ENCODE measurements at regions not wholly inside any gene's neighbourhood (a gene's known extent, or its start where the extent isn't known, plus 50 kb on each side); places are given as distances from the start of the nearest gene placed in this dataset.
A peak's percentile ranks its signal among the peaks of the same experiment; 100 is the strongest.

GRCh38 chr5:124902097-124902821 is 155.8 kb upstream of the ZNF608 start:
- H3K4me1 Mint-ChIP-seq: peaks cover 40% of the 10 kb centered on the region
- DNase-seq (peak; percentile 37), ATAC-seq (ENCODE audit: low read depth) (peak; percentile 98)
- no peaks in the 10 kb centered on the region for H3K36me3 Mint-ChIP-seq (ENCODE audit: low read depth)
- peak overlapping the region; percentile 88 for H3K27ac Mint-ChIP-seq
- ChIA-PET CTCF (no interaction called here), POLR2A (interaction anchor here (0.6 to 3.6 kb wide), 7 partner anchors 19 to 154 kb away, joined by 4 to 35 read pairs (median 9); partner anchors contain the start of gene ZNF608)
- intact Hi-C loops (cut with micrococcal nuclease): loop anchor here (1.0 to 5.0 kb wide), 8 partner anchors 19 to 253 kb away; no protein-coding TSS in a partner anchor
- no peaks in the 10 kb centered on the region for H3K9me3 Mint-ChIP-seq
- H3K4me3 Mint-ChIP-seq: peak overlapping the region; percentile 72
- no peaks in the 10 kb centered on the region for H3K27me3 Mint-ChIP-seq
- no peak for TF ChIP-seq CTCF (IDR thresholded peaks at IDR 0.05)

- no peaks in the 10 kb centered on the region for H3K9me3 Mint-ChIP-seq
Observed at GRCh38 chr5:124905256-124906130, 159.1 kb upstream of the ZNF608 start.

DNA sequence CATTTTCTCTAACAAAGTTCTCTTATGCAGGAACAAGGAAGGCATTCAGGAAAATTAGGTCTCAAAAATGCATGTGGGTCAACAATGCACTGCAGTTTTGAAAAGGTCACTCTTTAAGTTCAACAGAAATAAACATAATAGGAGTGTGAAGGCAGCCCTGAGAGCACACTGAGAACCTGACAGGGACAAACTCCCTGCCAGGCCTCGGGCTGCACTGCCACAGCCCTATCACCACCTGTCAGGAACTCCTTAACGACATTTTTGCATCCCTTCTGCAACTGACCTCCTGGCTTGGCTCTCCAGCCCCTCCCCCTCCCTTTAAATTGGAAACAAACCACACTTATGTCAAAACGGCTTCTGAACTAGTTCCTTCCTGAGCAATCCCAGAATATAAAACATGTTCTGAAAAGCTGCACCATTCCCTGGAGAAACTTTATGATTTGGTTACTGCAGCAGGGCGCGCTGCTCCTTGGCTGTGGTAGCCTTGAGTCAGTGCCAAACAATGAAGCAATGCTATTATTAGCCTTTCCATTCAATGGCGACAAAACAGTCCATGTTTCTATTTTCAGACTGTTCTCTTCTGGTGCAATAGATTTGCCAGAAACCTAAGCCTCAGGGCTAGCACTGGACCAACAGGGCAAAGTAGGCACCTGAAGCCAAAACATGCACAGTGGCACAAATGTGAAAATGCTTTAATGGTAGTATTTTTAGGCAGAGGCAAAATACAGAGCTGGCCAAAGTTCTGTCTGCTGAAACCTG is 160.1 kb upstream of the ZNF608 start:
- ChIA-PET POLR2A (no interaction called here), CTCF (no interaction called here)
- DNase-seq (no peak), ATAC-seq (ENCODE audit: low read depth) (no peak)
- Mint-ChIP-seq H3K9me3 (no peaks in the 10 kb centered on the region), H3K36me3 (ENCODE audit: low read depth) (no peaks in the 10 kb centered on the region), H3K27ac (no peak overlapping the region), H3K27me3 (no peaks in the 10 kb centered on the region), H3K4me3 (no peak overlapping the region), H3K4me1 (peaks cover 41% of the 10 kb centered on the region)
- intact Hi-C loops (cut with micrococcal nuclease): no loop called here
- TF ChIP-seq CTCF (IDR thresholded peaks at IDR 0.05): no peak

More at GRCh38 chr5:124905256-124906130, 159.1 kb upstream of the ZNF608 start:
- Mint-ChIP-seq H3K4me1 (peaks cover 45% of the 10 kb centered on the region), H3K27ac (no peak overlapping the region), H3K36me3 (ENCODE audit: low read depth) (no peaks in the 10 kb centered on the region), H3K4me3 (no peak overlapping the region), H3K27me3 (no peaks in the 10 kb centered on the region)
- POLR2A ChIA-PET: no interaction called here
- DNase-seq: no peak
- TF ChIP-seq CTCF (IDR thresholded peaks at IDR 0.05): no peak
- CTCF ChIA-PET: no interaction called here
- no peak for ATAC-seq (ENCODE audit: low read depth)
- intact Hi-C loops (cut with micrococcal nuclease): no loop called here

- POLR2A ChIA-PET: no interaction called here
- Mint-ChIP-seq H3K9me3 (no peaks in the 10 kb centered on the region), H3K4me3 (no peak overlapping the region), H3K27ac (no peak overlapping the region), H3K36me3 (ENCODE audit: low read depth) (no peaks in the 10 kb centered on the region), H3K4me1 (peaks cover 36% of the 10 kb centered on the region), H3K27me3 (no peaks in the 10 kb centered on the region)
- CTCF ChIA-PET: no interaction called here
- ATAC-seq (ENCODE audit: low read depth) (no peak), DNase-seq (no peak)
- intact Hi-C loops (cut with micrococcal nuclease): no loop called here
- no peak for TF ChIP-seq CTCF (IDR thresholded peaks at IDR 0.05)
Observed at GRCh38 chr5:124907098-124907644, 160.7 kb upstream of the ZNF608 start.
